CD4-positive, alpha-beta T cell treated with Interleukin-2 at 100 ng/mL for 4 hours (primary cell): ENCODE measurements at regions not wholly inside any gene's neighbourhood (a gene's known extent, or its start where the extent isn't known, plus 50 kb on each side); places are given as distances from the start of the nearest gene placed in this dataset.
"Not testable (repeated sequence)": the region's sequence is repeated elsewhere in the genome, so short reads cannot be mapped to it uniquely, and the experiment has no call there.

Source experiments
- DNase-seq: peaks from one replicate; pipeline ENCODE4 v3.0.0-alpha.2; 2020; ENCODE audit warnings: low spot score

- DNase-seq, result no peak
Measured at GRCh38 chr14:28607661-28608060, 158.9 kb upstream of the FOXG1 start.

GRCh38 chr14:28608443-28608842 lies 158.1 kb upstream of the FOXG1 start:
- no peak for DNase-seq

- DNase-seq, result no peak
Measured at GRCh38 chr14:28608851-28609828, 157.4 kb upstream of the FOXG1 start.

- no peak for DNase-seq
Measured at GRCh38 chr14:28612414-28612813, 154.2 kb upstream of the FOXG1 start.

- DNase-seq, result no peak
Measured at GRCh38 chr14:28613532-28613931, 153.1 kb upstream of the FOXG1 start.

- DNase-seq, result no peak
Measured at GRCh38 chr14:28626780-28627179, 139.8 kb upstream of the FOXG1 start.

GRCh38 chr14:28629328-28630004 lies 137.1 kb upstream of the FOXG1 start:
- no peak for DNase-seq

GRCh38 chr14:28630100-28630499 lies 136.5 kb upstream of the FOXG1 start:
- DNase-seq, result no peak

GRCh38 chr14:28635387-28635786 lies 131.2 kb upstream of the FOXG1 start:
- DNase-seq, result no peak

GRCh38 chr14:28635816-28636215 lies 130.8 kb upstream of the FOXG1 start:
- not testable (repeated sequence) for DNase-seq

GRCh38 chr14:28641189-28641588 lies 125.4 kb upstream of the FOXG1 start:
- not testable (repeated sequence) for DNase-seq

GRCh38 chr14:28651148-28651547 lies 115.4 kb upstream of the FOXG1 start:
- no peak for DNase-seq

GRCh38 chr14:28652782-28653181 lies 113.8 kb upstream of the FOXG1 start:
- no peak for DNase-seq

GRCh38 chr14:28653521-28653920 lies 113.1 kb upstream of the FOXG1 start:
- DNase-seq, result no peak

- no peak for DNase-seq
Measured at GRCh38 chr14:28656704-28657255, 109.8 kb upstream of the FOXG1 start.

GRCh38 chr14:28661171-28661772 lies 105.3 kb upstream of the FOXG1 start:
- DNase-seq, result no peak

GRCh38 chr14:28666961-28667360 lies 99.6 kb upstream of the FOXG1 start:
- DNase-seq, result no peak

- DNase-seq, result no peak
Measured at GRCh38 chr14:28671425-28671824, 95.2 kb upstream of the FOXG1 start.

GRCh38 chr14:28673056-28673455 lies 93.5 kb upstream of the FOXG1 start:
- DNase-seq, result no peak

- no peak for DNase-seq
Measured at GRCh38 chr14:28676479-28676878, 90.1 kb upstream of the FOXG1 start.

- DNase-seq, result no peak
Measured at GRCh38 chr14:28677381-28677780, 89.2 kb upstream of the FOXG1 start.

GRCh38 chr14:28678887-28679286 lies 87.7 kb upstream of the FOXG1 start:
- DNase-seq, result no peak

- DNase-seq, result no peak
Measured at GRCh38 chr14:28681681-28682080, 84.9 kb upstream of the FOXG1 start.
